Tibial artery (tissue), 4 donors: ENCODE measurements at regions not wholly inside any gene's neighbourhood (a gene's known extent, or its start where the extent isn't known, plus 50 kb on each side); places are given as distances from the start of the nearest gene placed in this dataset.

ENCODE experiments used
- DNase-seq, 2 donors: peaks; one replicate each; pipeline ENCODE4 v3.0.0-alpha.2; 2019
- H3K27ac ChIP-seq, 2 donors: fragments of 200-600 bp; sonication (generic) in 1 of 2; 1 replicate in 1 of 2; 2 replicates in 1 of 2; pipeline ENCODE4 v1.5.1; 2018 to 2019; ENCODE audit warnings: mild to moderate bottlenecking in 1 of 2
- H3K27me3 ChIP-seq, 2 donors: fragments of 200-600 bp; sonication (generic) in 1 of 2; one replicate each; pipeline versions ENCODE4 v1.5.1 to v1.6.0; 2016 to 2019
- H3K36me3 ChIP-seq, 3 donors: fragments of 200-600 bp; sonication (generic) in 2 of 3; one replicate each; pipeline ENCODE4 v1.5.1; 2016 to 2019; ENCODE audit warnings: mild to moderate bottlenecking in 2 of 3
- H3K4me1 ChIP-seq, 4 donors: fragments of 200-600 bp; sonication (generic) in 2 of 4; 1 replicate in 3 of 4; 2 replicates in 1 of 4; pipeline ENCODE4 v1.5.1; 2016 to 2019
- H3K4me3 ChIP-seq, 2 donors: fragments of 200-600 bp; sonication (generic) in 1 of 2; 1 replicate in 1 of 2; 2 replicates in 1 of 2; pipeline ENCODE4 v1.5.1; 2018 to 2019; ENCODE audit warnings: mild to moderate bottlenecking in 2 of 2
- H3K9me3 ChIP-seq, 3 donors: fragments of 200-600 bp; sonication (generic) in 1 of 3; one replicate each; pipeline ENCODE4 v1.5.1; 2016 to 2019
- intact Hi-C: fragments of 100-400 bp; cut with DNase I; formaldehyde crosslinking; loops from one replicate; pipeline ENCODE4 v1.15.0; 2023; ENCODE audit warnings: low total_unique reads
- TF ChIP-seq, protein P1 (sequence below), 2 experiments: fragments of 200-600 bp in 1 of 2; fragments of 450-650 bp in 1 of 2; IDR thresholded peaks; one replicate each; pipeline ENCODE4 v1.5.1; 2017 to 2019; ENCODE audit warnings: antibody characterized with exemption in 2 of 2, mild to moderate bottlenecking in 1 of 2, moderate library complexity in 1 of 2

GRCh38 chr3:1929788-1930414 lies 168.8 kb upstream of the CNTN4 start:
- no peak overlapping the region for H3K4me3 ChIP-seq
- no peaks in the 10 kb centered on the region for H3K36me3 ChIP-seq
- no peak overlapping the region for H3K27ac ChIP-seq
- peaks cover 0 to 12% (median 5%) of the 10 kb centered on the region in 3 donors for H3K9me3 ChIP-seq
- H3K27me3 ChIP-seq = no peaks in the 10 kb centered on the region
- no peak for DNase-seq
- intact Hi-C loops = no loop called here
- TF ChIP-seq, protein P1, sequence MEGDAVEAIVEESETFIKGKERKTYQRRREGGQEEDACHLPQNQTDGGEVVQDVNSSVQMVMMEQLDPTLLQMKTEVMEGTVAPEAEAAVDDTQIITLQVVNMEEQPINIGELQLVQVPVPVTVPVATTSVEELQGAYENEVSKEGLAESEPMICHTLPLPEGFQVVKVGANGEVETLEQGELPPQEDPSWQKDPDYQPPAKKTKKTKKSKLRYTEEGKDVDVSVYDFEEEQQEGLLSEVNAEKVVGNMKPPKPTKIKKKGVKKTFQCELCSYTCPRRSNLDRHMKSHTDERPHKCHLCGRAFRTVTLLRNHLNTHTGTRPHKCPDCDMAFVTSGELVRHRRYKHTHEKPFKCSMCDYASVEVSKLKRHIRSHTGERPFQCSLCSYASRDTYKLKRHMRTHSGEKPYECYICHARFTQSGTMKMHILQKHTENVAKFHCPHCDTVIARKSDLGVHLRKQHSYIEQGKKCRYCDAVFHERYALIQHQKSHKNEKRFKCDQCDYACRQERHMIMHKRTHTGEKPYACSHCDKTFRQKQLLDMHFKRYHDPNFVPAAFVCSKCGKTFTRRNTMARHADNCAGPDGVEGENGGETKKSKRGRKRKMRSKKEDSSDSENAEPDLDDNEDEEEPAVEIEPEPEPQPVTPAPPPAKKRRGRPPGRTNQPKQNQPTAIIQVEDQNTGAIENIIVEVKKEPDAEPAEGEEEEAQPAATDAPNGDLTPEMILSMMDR (IDR thresholded peaks at IDR 0.05) = no peak
- no peaks in the 10 kb centered on the region for H3K4me1 ChIP-seq

DNA sequence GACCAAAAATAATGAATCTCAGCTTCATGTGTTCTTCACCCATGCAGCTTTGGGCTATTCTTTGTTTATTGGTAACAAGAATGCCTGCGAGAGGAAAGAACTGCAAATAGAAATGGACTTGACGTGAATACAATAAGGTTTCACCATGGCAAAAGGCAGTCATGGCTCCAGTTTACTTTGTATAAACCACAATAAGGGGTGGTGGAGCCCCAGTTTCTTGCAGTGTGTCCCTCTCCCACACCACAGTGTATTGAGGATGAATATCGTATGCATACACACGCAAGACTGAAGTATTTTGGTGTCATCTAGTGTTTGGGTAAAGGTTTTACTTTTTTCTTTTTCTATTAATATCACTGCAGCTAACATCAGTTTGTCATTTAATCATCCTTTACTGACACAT lies 159.7 kb upstream of the CNTN4 start:
- Histone ChIP-seq H3K27ac (no peak overlapping the region), H3K9me3 (peaks cover 0 to 6% (median 0%) of the 10 kb centered on the region in 3 donors), H3K4me1 (peaks cover 0 to 7% (median 2%) of the 10 kb centered on the region in 4 donors), H3K27me3 (no peaks in the 10 kb centered on the region), H3K36me3 (no peaks in the 10 kb centered on the region), H3K4me3 (no peak overlapping the region)
- TF ChIP-seq, protein P1 (IDR thresholded peaks at IDR 0.05) = no peak
- intact Hi-C loops = no loop called here
- no peak for DNase-seq

DNA sequence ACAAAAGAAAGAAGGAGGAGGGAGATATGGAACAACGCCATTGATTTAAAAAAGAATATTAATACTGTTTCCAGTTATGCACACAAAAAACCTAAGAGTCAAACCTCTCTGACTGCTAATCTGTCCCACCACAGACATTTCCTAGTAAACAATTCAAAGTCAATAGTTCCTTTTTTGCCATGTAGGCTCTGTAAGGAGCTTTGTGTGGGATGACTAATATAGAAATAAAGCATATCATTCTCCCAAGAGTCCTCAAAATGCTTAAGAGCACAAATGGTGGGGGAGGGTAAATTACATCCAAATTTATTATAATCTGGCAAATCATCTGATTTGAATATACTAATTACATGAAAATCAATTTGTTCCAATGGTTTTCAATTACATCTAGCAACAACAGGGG lies 155.9 kb upstream of the CNTN4 start:
- no peak overlapping the region for H3K27ac ChIP-seq
- peaks cover 0 to 7% (median 2%) of the 10 kb centered on the region in 4 donors for H3K4me1 ChIP-seq
- intact Hi-C loops = no loop called here
- no peak overlapping the region for H3K4me3 ChIP-seq
- no peak for DNase-seq
- TF ChIP-seq, protein P1 (IDR thresholded peaks at IDR 0.05) = no peak
- H3K27me3 ChIP-seq = no peaks in the 10 kb centered on the region
- H3K9me3 ChIP-seq = no peaks in the 10 kb centered on the region
- no peaks in the 10 kb centered on the region for H3K36me3 ChIP-seq

DNA sequence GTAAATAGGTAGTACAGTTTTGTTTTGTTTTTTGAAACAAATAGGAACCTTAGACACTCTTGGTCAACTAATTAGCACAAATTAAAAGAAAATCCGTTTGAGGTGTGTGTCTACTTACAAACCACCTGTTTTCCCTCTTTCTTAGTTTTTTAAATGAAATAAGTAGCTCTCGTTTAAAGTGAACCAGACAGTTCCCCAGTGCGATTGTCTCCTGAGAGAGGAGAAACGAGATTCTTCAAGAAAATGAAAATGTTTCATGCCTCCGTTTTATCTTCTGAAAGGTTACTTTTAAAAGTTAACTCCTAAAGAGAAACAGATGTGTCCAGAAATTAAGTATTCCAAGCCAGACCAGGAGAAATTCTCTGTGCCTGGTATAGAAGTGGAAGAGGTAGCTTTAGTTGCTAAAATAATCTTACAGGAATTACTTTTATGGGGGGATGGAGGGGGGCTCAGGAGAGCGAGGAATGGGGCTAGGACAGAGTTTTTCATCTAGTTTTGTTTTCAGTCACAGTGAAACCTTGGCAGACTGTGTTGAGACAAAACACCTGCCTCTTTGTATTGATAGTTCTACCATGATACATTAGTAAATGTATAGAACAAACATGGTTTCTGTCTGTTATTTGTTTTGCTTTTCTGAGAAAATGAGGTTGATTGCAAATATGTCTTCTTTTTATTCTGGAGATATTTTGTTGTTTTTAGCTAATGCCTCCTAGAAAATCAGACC lies 155.1 kb upstream of the CNTN4 start:
- Histone ChIP-seq H3K36me3 (no peaks in the 10 kb centered on the region), H3K9me3 (no peaks in the 10 kb centered on the region), H3K27me3 (no peaks in the 10 kb centered on the region), H3K27ac (no peak overlapping the region), H3K4me1 (peaks cover 0 to 5% (median 2%) of the 10 kb centered on the region in 4 donors), H3K4me3 (no peak overlapping the region)
- no peak for DNase-seq
- TF ChIP-seq, protein P1 (IDR thresholded peaks at IDR 0.05) = no peak
- intact Hi-C loops = no loop called here

DNA sequence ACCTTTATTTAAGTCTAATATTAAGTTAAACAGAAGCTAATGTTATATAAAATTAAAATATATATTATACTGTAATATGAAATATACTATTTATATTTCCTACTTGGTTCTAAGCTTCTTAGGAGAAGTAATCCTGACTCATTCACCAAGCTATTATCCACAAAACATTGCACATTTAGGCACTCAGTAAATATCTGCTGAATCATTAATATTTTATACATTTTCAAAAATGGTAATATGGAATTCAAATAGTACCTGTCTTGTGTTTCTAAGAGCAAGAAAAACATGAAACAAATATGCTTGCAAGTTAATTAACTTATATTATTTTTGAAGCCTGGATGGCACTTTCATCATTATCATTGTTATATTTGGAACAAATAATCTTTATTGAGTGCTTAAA lies 153.0 kb upstream of the CNTN4 start:
- H3K4me1 ChIP-seq = no peaks in the 10 kb centered on the region
- DNase-seq = no peak
- no peaks in the 10 kb centered on the region for H3K9me3 ChIP-seq
- no peak overlapping the region for H3K27ac ChIP-seq
- intact Hi-C loops = no loop called here
- H3K4me3 ChIP-seq = no peak overlapping the region
- H3K36me3 ChIP-seq = no peaks in the 10 kb centered on the region
- H3K27me3 ChIP-seq = no peaks in the 10 kb centered on the region
- TF ChIP-seq, protein P1 (IDR thresholded peaks at IDR 0.05) = no peak
